ACC112 (cell line): ENCODE measurements at regions not wholly inside any gene's neighbourhood (a gene's known extent, or its start where the extent isn't known, plus 50 kb on each side); places are given as distances from the start of the nearest gene placed in this dataset.
A peak's percentile ranks its signal among the peaks of the same experiment; 100 is the strongest.

Experiments used
- H2AFZ ChIP-seq: fragments of 200-600 bp; sonication (generic); one replicate; pipeline ENCODE4 v1.6.0; 2017; ENCODE audit warnings: antibody characterized with exemption, low read length; ENCODE audit not compliant: unreplicated experiment
- H3K27ac ChIP-seq: fragments of 200-600 bp; sonication (generic); 2 replicates; pipeline ENCODE4 v1.5.1; 2014; ENCODE audit warnings: low read depth, mild to moderate bottlenecking, antibody characterized with exemption, low read length, moderate library complexity
- H3K27me3 ChIP-seq: fragments of 200-600 bp; sonication (generic); 2 replicates; pipeline ENCODE4 v1.6.1; 2014; ENCODE audit warnings: mild to moderate bottlenecking, antibody characterized with exemption, low read length, moderate library complexity, mixed read lengths; ENCODE audit not compliant: insufficient read depth
- H3K36me3 ChIP-seq: fragments of 200-600 bp; sonication (generic); 2 replicates; pipeline ENCODE4 v1.6.1; 2016; ENCODE audit warnings: mild to moderate bottlenecking, antibody characterized with exemption, low read length, moderate library complexity, mixed read lengths; ENCODE audit not compliant: insufficient read depth
- H3K4me1 ChIP-seq: fragments of 200-600 bp; sonication (generic); one replicate; pipeline ENCODE4 v1.6.1; 2016; ENCODE audit warnings: low read length, mixed read lengths; ENCODE audit not compliant: insufficient read depth, unreplicated experiment, control insufficient read depth
- H3K4me3 ChIP-seq: fragments of 200-600 bp; sonication (generic); 2 replicates; pipeline ENCODE4 v1.5.1; 2014; ENCODE audit warnings: mild to moderate bottlenecking, low read depth, low read length
- H3K79me2 ChIP-seq: fragments of 200-600 bp; sonication (generic); one replicate; pipeline ENCODE4 v1.6.0; 2016; ENCODE audit warnings: low read length; ENCODE audit not compliant: control insufficient read depth, unreplicated experiment, insufficient read depth

- no peak overlapping the region for H2AFZ ChIP-seq
- peaks cover 19% of the 10 kb centered on the region for H3K4me1 ChIP-seq
- peak overlapping the region; percentile 74 for H3K27ac ChIP-seq
- no peaks in the 10 kb centered on the region for H3K36me3 ChIP-seq
- H3K27me3 ChIP-seq = no peaks in the 10 kb centered on the region
- H3K4me3 ChIP-seq = no peak overlapping the region
- no peaks in the 10 kb centered on the region for H3K79me2 ChIP-seq
Observed at GRCh38 chr1:94633051-94633450, 91.5 kb upstream of the F3 start.

- Histone ChIP-seq H3K4me3 (no peak overlapping the region), H3K36me3 (no peaks in the 10 kb centered on the region), H2AFZ (no peak overlapping the region), H3K79me2 (no peaks in the 10 kb centered on the region), H3K27ac (no peak overlapping the region), H3K27me3 (no peaks in the 10 kb centered on the region), H3K4me1 (peaks cover 3% of the 10 kb centered on the region)
Observed at GRCh38 chr1:94629259-94630181, 88.0 kb upstream of the F3 start.

GRCh38 chr1:94628499-94628843, 86.9 kb upstream of the F3 start:
- H2AFZ ChIP-seq = no peak overlapping the region
- no peaks in the 10 kb centered on the region for H3K36me3 ChIP-seq
- H3K4me3 ChIP-seq = no peak overlapping the region
- no peaks in the 10 kb centered on the region for H3K79me2 ChIP-seq
- H3K27me3 ChIP-seq = no peaks in the 10 kb centered on the region
- peaks cover 3% of the 10 kb centered on the region for H3K4me1 ChIP-seq
- no peak overlapping the region for H3K27ac ChIP-seq

GRCh38 chr1:94627771-94628498, 86.4 kb upstream of the F3 start:
- Histone ChIP-seq H3K4me3 (no peak overlapping the region), H2AFZ (no peak overlapping the region), H3K36me3 (no peaks in the 10 kb centered on the region), H3K27ac (no peak overlapping the region), H3K27me3 (no peaks in the 10 kb centered on the region), H3K79me2 (no peaks in the 10 kb centered on the region), H3K4me1 (peaks cover 3% of the 10 kb centered on the region)

- Histone ChIP-seq H3K4me3 (no peak overlapping the region), H3K79me2 (no peaks in the 10 kb centered on the region), H2AFZ (no peak overlapping the region), H3K36me3 (no peaks in the 10 kb centered on the region), H3K4me1 (peaks cover 13% of the 10 kb centered on the region), H3K27me3 (no peaks in the 10 kb centered on the region), H3K27ac (no peak overlapping the region)
Observed at GRCh38 chr1:94624203-94624602, 82.6 kb upstream of the F3 start.

- H2AFZ ChIP-seq = no peak overlapping the region
- no peaks in the 10 kb centered on the region for H3K79me2 ChIP-seq
- no peaks in the 10 kb centered on the region for H3K27me3 ChIP-seq
- H3K36me3 ChIP-seq = no peaks in the 10 kb centered on the region
- peaks cover 13% of the 10 kb centered on the region for H3K4me1 ChIP-seq
- H3K27ac ChIP-seq = no peak overlapping the region
- no peak overlapping the region for H3K4me3 ChIP-seq
Observed at GRCh38 chr1:94623560-94624148, 82.1 kb upstream of the F3 start.

GRCh38 chr1:94622757-94623156, 81.2 kb upstream of the F3 start:
- H3K27ac ChIP-seq = no peak overlapping the region
- H2AFZ ChIP-seq = no peak overlapping the region
- no peaks in the 10 kb centered on the region for H3K27me3 ChIP-seq
- H3K79me2 ChIP-seq = no peaks in the 10 kb centered on the region
- peaks cover 16% of the 10 kb centered on the region for H3K4me1 ChIP-seq
- no peak overlapping the region for H3K4me3 ChIP-seq
- no peaks in the 10 kb centered on the region for H3K36me3 ChIP-seq

- H3K4me1 ChIP-seq = peaks cover 26% of the 10 kb centered on the region
- H3K36me3 ChIP-seq = no peaks in the 10 kb centered on the region
- no peaks in the 10 kb centered on the region for H3K27me3 ChIP-seq
- no peaks in the 10 kb centered on the region for H3K79me2 ChIP-seq
- no peak overlapping the region for H2AFZ ChIP-seq
- H3K4me3 ChIP-seq = no peak overlapping the region
- H3K27ac ChIP-seq = 0 out of 2 replicates have a peak overlapping the region, but pooled peaks have one; percentile 6
Observed at GRCh38 chr1:94621802-94622201, 80.2 kb upstream of the F3 start.

GRCh38 chr1:94621395-94621794, 79.8 kb upstream of the F3 start:
- no peaks in the 10 kb centered on the region for H3K27me3 ChIP-seq
- peaks cover 30% of the 10 kb centered on the region for H3K4me1 ChIP-seq
- no peak overlapping the region for H3K4me3 ChIP-seq
- H3K36me3 ChIP-seq = no peaks in the 10 kb centered on the region
- H3K27ac ChIP-seq = no peak overlapping the region
- H3K79me2 ChIP-seq = no peaks in the 10 kb centered on the region
- no peak overlapping the region for H2AFZ ChIP-seq

GRCh38 chr1:94620345-94621031, 78.9 kb upstream of the F3 start:
- Histone ChIP-seq H3K27me3 (no peaks in the 10 kb centered on the region), H3K4me1 (peaks cover 30% of the 10 kb centered on the region), H3K79me2 (no peaks in the 10 kb centered on the region), H3K36me3 (no peaks in the 10 kb centered on the region), H3K27ac (no peak overlapping the region), H2AFZ (no peak overlapping the region), H3K4me3 (no peak overlapping the region)
